AG04450 (cell line): ENCODE measurements at regions not wholly inside any gene's neighbourhood (a gene's known extent, or its start where the extent isn't known, plus 50 kb on each side); places are given as distances from the start of the nearest gene placed in this dataset.

ENCODE experiments used
- CTCF ChIA-PET: fragments of 300-600, 350-600 bp; formaldehyde crosslinking; extraction: SDS; loops from one replicate; lab custom pipeline; 2022; ENCODE audit warnings: antibody characterized with exemption, inconsistent platforms; lab: Charles Lee
- POLR2A ChIA-PET: fragments of 350-600 bp; formaldehyde crosslinking; extraction: SDS; loops from one replicate; lab custom pipeline; 2021; ENCODE audit warnings: antibody characterized with exemption, inconsistent platforms; lab: Yijun Ruan, JAX
- DNase-seq: peaks from one replicate; pipeline ENCODE4 v3.0.0-alpha.2; 2011; ENCODE audit warnings: low read depth, low spot score
- H3K27ac ChIP-seq: one replicate; pipeline ENCODE4 v1.5.1; 2012; ENCODE audit warnings: low read depth, low read length, control low read depth
- H3K27me3 ChIP-seq: one replicate; pipeline ENCODE4 v1.6.0; 2012; ENCODE audit warnings: low read length; ENCODE audit not compliant: control insufficient read depth, insufficient read depth
- H3K4me3 ChIP-seq: 2 replicates; pipeline ENCODE4 v1.5.1; 2011; ENCODE audit warnings: mild to moderate bottlenecking, low read depth, low read length, control low read depth
- H3K9me3 ChIP-seq: 2 replicates; pipeline ENCODE4 v1.5.1; 2012; ENCODE audit warnings: low read length; ENCODE audit not compliant: control insufficient read depth, insufficient read depth
- TF ChIP-seq, protein P1 (sequence below): IDR thresholded peaks from 2 replicates; pipeline ENCODE4 v1.5.1; 2011; ENCODE audit warnings: low read depth, low read length, control low read depth, inconsistent platforms

DNA sequence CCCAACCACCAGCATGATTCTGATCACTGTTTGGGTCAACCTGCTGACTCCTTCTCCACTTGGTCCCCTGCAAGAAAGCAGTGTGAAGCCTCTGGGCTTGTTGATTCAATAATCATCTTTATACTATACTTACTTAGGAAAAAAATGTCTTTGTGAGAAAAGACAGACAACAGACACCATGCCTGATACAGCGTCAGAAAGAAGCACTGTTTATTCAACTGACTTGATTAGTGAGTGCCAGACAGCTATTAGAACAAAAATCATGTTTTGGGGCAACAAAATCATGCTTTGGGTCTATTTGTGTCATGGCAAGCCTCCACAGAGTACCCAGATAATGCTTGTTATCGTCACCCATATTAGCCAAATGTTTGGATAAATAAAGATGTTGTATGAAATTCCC, 58.7 kb upstream of the ATL2 start:
- TF ChIP-seq, protein P1, sequence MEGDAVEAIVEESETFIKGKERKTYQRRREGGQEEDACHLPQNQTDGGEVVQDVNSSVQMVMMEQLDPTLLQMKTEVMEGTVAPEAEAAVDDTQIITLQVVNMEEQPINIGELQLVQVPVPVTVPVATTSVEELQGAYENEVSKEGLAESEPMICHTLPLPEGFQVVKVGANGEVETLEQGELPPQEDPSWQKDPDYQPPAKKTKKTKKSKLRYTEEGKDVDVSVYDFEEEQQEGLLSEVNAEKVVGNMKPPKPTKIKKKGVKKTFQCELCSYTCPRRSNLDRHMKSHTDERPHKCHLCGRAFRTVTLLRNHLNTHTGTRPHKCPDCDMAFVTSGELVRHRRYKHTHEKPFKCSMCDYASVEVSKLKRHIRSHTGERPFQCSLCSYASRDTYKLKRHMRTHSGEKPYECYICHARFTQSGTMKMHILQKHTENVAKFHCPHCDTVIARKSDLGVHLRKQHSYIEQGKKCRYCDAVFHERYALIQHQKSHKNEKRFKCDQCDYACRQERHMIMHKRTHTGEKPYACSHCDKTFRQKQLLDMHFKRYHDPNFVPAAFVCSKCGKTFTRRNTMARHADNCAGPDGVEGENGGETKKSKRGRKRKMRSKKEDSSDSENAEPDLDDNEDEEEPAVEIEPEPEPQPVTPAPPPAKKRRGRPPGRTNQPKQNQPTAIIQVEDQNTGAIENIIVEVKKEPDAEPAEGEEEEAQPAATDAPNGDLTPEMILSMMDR: no peak
- POLR2A ChIA-PET: no interaction called here
- no peak overlapping the region for H3K27ac ChIP-seq
- H3K4me3 ChIP-seq: no peak overlapping the region
- DNase-seq: no peak
- CTCF ChIA-PET: no interaction called here
- H3K9me3 ChIP-seq: peaks cover 3% of the 10 kb centered on the region; the same call in 1 of the 2 replicates
- H3K27me3 ChIP-seq: peaks cover 34% of the 10 kb centered on the region

GRCh38 chr2:38434595-38434994, 57.5 kb upstream of the ATL2 start:
- POLR2A ChIA-PET: no interaction called here
- peaks cover 3% of the 10 kb centered on the region; the same call in 1 of the 2 replicates for H3K9me3 ChIP-seq
- TF ChIP-seq, protein P1: no peak
- CTCF ChIA-PET: no interaction called here
- peaks cover 36% of the 10 kb centered on the region for H3K27me3 ChIP-seq
- no peak overlapping the region for H3K27ac ChIP-seq
- H3K4me3 ChIP-seq: no peak overlapping the region
- DNase-seq: no peak

DNA sequence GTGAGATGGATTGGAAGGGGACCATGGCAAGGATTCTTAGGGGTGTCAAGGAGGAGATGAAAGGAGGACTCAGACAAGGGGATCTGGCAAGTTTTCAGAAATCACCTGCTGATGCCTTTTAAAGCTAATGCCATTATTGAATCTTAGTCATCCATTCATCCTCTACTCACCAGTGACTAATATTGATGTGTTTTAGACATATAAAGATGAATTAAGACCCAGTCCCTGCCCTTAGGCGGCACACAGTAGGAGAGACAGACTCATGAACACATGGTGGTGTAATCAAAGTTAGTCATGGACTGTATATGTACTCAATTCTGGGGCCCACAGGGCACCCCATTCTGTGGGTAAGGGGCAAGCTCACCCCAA, 56.5 kb upstream of the ATL2 start:
- H3K9me3 ChIP-seq: peaks cover 3% of the 10 kb centered on the region; the same call in 1 of the 2 replicates
- no peak overlapping the region for H3K27ac ChIP-seq
- no peak overlapping the region for H3K4me3 ChIP-seq
- TF ChIP-seq, protein P1: no peak
- POLR2A ChIA-PET: no interaction called here
- CTCF ChIA-PET: no interaction called here
- peaks cover 39% of the 10 kb centered on the region for H3K27me3 ChIP-seq
- DNase-seq: no peak

DNA sequence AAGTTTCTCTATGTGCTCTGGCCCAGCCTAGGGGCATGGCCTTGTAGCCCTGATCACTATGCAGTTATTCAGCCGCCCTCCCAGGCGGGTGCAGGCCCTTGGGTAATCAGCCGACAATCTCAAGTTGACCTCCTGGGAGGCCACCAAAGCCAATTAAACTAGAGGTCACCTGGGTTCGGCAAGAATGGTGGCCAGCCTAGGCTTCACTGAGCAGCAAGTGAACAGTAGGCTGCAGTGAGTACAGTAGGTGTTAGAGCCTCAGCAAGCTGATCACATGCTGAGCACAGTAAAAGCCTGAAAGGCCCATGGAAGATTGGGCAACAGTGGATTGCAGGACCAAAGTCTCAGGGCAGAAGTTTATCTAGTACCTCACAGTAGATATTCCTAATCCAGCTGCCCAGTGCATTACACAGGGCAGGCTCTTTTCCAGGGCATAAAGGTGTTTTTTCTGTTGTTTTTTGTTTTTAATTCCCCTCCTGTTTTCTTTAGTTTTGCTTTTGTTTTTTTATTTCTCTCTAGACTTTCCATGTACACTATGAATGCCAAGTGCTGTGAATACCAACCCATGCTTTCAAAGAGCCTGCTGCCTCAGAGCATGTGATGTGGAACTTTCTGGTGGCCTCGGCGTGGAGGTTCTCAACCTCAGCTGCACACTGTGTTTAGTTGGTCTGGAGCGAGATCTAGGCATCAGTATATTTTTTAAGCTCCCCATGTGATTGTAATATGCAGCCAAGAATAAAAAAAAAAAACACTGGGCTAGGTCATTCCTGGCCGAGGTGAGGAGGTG, 55.9 kb upstream of the ATL2 start:
- peaks cover 42% of the 10 kb centered on the region for H3K27me3 ChIP-seq
- no peak overlapping the region for H3K4me3 ChIP-seq
- CTCF ChIA-PET: no interaction called here
- POLR2A ChIA-PET: no interaction called here
- TF ChIP-seq, protein P1: no peak
- H3K27ac ChIP-seq: no peak overlapping the region
- no peak for DNase-seq
- H3K9me3 ChIP-seq: peaks cover 3% of the 10 kb centered on the region; the same call in 1 of the 2 replicates

GRCh38 chr2:38430597-38431207, 53.6 kb upstream of the ATL2 start:
- CTCF ChIA-PET: interaction anchor here (1.3 kb wide), 1 partner anchor 8 kb away, joined by 4 read pairs; no protein-coding TSS in a partner anchor
- POLR2A ChIA-PET: no interaction called here

More at GRCh38 chr2:38430597-38431207, 53.6 kb upstream of the ATL2 start:
- TF ChIP-seq, protein P1: no peak
- no peak for DNase-seq
- Histone ChIP-seq H3K4me3 (no peak overlapping the region), H3K9me3 (peaks cover 3% of the 10 kb centered on the region; the same call in 1 of the 2 replicates), H3K27ac (no peak overlapping the region), H3K27me3 (peaks cover 39% of the 10 kb centered on the region)
